Activated CD8-positive, alpha-beta memory T cell treated with anti-CD3 and anti-CD28 coated beads, Interleukin-2, amount 50 U/mL, for 24 hours (primary cell): ENCODE measurements at regions not wholly inside any gene's neighbourhood (a gene's known extent, or its start where the extent isn't known, plus 50 kb on each side); places are given as distances from the start of the nearest gene placed in this dataset.

ENCODE experiments used
- DNase-seq: peaks from one replicate; pipeline ENCODE4 v3.0.0-alpha.2; 2020; ENCODE audit errors: extremely low read depth

DNA sequence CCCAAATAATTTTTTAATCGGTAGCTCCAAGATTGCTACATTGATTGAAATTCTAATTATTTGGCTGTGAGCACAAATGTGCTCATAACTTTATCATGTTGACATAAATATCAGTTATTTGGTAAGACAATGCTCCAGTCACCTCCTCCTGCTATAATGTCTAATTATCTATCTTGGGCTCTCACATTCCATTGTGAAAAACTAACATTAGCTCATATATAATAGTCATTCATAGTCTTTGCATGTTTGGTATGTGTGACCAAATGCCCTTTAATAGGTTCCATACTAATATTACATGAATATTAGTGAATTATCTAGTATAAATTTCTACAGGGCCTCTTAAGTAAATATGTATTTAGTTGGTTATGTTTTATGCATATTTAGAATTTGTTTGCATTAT lies 185.6 kb upstream of the MCHR2 start:
- no peak for DNase-seq

DNA sequence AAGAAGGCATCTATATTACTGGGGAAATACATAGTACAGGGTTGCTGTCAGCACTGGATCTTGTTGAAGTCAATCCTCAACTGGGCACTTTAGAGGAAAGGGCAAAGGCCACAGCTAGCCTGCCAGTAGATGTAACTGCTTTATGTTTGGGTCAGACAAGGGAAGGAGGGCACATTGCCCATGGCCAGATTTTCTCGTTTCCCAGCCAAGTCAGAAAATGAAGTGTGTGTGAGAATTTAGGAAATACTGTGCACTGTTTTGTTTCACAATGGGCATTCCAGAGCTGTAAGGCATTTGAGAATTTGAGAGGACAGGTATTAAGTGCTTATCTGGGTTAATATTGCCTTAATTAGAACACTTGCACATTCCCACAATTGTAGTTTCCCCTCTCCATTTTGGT lies 183.9 kb upstream of the MCHR2 start:
- DNase-seq = no peak

DNA sequence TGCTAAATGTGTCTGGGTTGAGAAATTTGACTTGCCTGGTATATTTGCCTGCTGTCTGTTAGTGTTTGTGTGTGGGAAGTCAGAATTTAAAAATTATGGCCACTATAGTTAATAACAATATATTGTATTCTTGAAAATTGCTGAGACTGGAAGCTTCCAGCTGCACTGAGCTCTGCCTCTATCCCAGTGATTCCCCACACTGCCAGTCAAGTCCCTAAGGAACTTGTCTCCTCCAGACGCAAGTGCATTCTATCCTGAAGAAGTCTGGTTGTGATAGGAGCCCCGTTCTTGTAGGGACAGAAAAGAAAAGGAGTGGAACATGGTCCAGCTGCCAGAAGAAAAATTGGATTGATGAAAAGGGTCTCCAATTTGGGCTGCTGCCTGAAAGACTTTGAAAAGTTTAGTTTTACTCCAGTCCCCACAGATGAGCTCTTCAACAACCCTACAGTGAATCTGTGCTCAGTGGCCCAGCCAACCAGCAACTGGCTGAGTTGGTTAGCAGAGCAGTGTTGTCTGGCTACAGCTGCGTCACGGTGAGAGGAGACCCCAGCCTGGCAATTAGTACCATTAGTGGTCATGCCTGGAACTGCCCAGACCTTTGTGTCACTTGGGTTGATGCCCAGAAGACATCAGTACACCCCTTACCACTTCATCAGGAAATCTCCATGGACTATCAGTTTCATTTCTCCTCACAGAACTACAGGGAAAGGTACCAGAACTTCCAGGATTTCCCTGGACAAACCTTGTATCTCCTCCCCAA lies 183.1 kb upstream of the MCHR2 start:
- DNase-seq = no peak

DNA sequence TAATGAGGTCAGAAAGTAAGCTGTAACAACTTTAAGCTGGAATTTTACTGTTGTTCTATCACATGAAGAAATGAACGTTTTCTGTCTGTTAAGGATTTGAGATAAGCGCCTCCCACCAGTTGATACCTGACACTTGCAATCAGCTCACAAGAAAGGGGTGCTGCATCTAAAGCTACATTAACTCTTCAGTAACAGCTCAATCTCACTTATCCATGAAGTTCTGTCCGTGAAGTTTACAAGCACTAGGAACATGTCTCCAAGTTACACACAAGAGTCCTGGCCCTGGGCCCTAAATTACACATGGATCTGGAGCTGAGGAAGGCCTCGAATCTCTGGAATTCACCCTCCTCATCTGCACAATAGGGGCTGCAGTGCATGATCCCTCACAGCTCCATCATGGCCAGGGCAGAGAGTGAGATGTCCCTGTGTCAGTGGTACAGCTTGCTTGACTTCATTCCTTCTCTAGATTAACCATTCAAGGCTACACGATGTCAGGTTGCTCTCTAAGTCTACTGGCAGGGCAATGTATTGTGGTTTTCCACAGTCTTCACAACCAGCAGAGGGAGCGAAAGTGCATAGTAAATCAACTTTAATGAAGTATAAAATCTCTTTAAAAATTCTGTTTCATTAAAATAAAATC lies 182.4 kb upstream of the MCHR2 start:
- DNase-seq = no peak

DNA sequence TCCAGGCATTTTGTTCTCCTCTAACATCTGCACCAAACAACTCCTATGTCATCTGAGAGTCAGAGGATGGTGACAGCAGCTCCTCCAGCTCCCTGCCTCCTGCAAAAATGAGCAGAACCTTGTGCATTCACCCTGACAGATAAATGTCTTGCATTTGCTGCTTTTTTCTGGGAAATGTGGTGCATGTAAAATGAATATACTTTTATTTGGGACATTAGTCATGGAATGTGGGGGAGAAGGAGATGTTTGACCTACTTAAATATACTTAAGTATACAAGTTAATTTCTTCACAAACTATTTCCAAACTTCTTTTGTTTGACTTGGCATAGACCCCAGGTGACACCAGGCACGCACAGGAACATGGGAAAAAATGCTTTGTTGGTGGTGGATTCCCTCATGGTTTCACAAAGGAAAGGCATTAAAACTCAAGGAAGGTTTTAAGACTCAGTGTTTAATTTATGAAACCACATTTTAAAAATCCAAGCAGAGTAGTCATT lies 181.8 kb upstream of the MCHR2 start:
- DNase-seq = no peak

DNA sequence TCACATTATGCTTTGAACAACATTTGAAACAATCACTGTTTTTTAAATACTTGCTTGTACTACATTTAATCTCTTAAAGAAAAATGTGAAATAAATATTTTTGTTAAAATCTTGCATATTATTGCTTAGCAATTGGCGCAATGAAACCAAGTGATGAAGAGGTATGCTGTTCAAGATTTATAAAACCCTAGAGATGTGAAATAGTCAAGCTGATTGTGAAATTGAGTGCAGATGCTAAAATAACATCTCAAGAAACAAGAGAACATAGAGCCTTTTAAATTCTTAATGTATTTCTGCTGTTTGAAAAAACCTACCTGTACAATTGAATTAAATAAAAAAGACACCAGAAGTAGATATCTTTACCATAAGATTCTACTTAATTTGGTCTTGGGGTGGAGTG lies 179.2 kb upstream of the MCHR2 start:
- no peak for DNase-seq

DNA sequence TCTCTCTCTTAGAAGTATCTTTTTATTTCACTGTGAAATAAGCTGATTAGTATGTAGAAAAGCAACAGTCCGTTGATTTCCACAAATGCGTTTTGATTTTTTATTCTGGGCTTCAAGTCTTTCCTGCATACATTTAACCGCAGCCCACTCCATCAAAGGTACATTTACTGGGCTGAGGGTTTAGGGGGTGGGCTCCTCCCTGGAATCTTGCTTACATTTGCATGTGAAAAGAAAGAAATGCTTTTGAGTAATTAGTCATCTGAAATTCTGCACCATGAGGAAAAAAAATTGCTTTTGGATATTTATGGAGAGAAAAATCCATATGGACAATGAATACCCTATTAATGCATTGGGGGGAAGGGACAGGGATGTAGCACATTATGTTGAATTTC lies 178.3 kb upstream of the MCHR2 start:
- no peak for DNase-seq

DNA sequence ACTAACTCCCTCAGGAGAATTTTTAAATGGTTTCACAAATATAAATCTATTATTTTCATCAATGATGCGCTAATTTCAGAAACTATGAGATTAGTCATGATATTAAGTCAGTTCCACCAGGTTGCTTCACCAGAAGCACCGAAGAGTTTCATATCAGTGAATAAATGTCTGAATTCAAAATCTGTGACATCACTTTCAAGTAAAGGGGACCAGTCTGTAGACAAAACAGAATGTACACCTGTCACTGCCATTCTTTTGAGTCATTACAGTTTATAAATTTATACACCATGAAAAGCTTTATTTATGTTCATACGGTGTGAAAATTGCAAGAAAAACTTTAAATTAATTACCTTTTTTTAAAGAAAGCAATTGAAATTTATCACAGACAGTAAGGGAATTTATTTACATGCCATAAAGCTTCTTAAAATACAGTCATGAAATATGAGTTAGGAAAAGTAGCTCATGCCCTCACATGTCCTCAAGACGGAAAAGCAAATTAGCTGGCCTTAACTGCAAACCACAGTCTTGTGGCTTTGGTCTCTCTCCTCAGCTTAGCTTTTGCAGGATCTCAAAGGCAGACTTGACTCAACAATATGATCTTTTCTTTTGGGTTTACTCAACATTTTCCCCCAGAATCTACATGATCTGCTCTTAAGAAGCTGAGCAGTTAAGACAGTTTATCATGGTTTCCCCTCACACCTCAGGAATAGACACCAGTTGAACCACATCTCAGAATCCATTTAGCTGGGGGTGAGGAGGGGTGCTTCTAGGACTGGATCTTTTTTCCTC lies 177.7 kb upstream of the MCHR2 start:
- DNase-seq = no peak

DNA sequence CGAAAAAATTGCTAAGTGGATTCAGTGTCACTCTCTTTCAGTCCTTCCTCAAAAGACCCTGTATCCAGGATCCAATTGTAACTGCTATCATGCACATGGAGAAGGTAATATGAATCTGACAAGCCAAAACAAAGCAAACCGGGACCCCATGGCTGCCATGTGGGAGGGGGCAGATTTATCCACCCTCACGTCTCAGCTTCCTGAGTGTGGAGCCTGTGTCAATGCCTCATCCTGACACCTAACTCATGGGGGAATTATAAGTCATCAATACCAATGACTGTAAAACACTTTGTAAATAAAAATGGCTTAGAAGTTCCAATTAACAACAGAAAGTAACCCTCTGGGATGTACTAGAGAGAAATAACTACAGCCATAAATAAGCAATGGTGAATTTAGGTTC lies 174.1 kb upstream of the MCHR2 start:
- DNase-seq = no peak

DNA sequence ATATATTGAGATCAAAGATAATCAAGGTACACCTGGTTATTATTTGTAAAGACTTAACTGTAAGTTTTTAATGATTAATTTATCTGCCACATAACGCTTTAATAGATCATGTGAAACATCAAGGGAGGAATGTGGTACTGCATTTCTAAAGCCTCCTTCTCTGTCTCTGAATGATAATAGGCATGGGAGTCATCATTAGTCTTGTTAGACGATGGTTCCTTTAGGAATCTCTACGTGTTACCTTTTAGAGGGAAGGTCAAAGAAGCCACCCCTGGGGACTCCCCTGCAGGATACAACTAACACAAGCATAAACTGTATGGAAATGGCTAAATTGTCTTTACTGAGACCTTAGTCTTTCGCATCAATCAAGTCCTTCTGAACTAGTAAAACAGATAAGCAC lies 173.6 kb upstream of the MCHR2 start:
- no peak for DNase-seq

DNA sequence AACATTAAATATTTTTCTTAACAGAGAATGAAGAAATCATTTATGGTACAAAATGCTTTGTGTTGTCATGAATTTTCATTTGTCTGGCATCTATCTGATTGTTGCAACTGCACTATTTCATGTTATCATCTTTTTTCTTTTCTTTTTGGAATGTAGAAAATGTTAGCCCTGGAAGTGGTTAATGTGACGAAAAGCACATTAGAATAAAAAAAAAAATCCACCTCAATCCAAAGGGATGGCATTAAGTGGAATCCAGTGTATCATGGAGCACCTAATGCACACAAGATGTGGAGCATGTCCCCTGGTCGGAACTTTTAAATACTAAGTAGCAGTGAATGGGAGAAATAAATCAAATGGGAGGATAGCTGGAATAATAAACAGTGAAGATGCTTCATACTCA lies 172.9 kb upstream of the MCHR2 start:
- DNase-seq = no peak

DNA sequence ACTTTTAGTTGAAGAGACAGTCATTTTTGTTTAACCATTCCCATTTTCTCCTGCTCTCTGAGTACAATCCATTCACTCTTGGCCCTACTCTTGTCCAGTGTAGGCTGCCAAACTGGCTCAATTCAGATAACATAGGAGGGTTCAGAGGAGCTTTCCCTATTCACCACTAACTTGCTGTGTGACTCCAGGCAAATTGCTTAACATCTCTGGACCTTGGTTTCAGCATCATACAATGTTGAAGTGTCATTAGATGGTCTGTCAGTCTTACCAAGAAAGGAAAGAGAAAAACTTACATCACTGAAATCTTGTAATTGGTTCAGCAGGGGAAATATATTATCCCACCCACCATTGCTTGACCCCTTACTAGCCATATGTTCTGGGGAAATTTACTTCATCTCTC lies 171.4 kb upstream of the MCHR2 start:
- no peak for DNase-seq

DNA sequence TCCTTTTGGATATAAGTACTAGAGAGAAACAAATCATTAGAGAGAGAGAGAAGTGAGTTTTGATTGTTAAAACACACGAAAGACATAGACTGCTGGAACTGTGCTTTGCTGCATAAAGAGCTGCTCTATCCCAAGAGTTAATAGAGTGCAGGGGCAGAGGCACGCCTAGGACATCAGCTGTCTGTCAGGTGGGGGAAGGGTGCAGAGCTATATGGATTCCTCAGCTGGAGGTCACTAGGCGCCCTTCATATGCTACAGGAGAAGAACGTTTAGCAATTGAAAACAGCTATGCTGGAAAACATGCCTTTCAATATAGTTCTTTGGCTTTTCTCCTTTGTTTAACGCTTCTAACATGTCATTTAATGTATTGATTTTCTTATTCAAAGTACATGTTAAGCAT lies 169.0 kb upstream of the MCHR2 start:
- no peak for DNase-seq

DNA sequence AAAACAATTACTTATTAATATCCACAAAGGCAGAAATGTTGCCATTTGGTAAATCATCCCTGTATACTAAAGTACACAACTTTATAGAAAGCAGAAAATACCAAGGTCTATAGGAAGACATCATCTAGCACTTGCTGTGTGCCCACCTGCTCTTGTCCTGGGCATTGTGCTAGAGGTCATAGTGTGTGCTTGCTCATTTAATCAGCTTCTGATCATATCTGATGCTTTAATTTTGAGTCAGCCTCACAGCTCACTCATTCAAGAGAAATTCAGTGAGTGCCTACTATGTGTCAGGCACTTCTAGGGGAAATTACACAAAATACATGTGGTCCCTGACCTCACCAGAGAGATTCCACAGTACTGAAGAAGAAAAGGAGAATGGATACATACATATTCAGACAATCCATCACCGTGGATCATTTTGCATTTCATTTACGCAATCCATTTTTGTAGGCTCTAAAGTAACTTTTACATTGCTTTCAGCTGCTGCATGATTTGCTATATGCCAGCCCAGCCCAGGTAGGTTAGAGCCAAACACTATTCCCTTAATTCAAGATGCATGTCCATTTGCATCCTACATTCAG lies 167.9 kb upstream of the MCHR2 start:
- DNase-seq = no peak

DNA sequence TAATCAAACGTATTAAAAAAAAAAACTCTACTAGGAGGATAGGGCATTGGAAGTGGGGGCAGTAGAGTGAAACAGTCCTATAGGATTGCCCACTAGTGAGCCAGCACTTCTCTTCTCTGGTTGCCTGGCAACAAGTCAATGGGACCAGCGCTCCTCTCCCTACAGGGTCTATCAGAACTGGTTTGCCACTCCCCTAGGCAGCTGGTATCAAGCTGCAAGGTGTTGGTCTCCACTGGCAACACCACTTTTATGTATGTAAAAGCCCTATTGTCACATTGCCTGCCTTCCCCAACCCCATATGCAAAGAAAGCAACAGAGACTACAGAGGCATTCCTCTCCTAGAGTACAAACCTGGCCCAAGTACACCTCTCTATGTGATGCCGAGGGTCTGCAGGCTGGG lies 166.9 kb upstream of the MCHR2 start:
- no peak for DNase-seq

DNA sequence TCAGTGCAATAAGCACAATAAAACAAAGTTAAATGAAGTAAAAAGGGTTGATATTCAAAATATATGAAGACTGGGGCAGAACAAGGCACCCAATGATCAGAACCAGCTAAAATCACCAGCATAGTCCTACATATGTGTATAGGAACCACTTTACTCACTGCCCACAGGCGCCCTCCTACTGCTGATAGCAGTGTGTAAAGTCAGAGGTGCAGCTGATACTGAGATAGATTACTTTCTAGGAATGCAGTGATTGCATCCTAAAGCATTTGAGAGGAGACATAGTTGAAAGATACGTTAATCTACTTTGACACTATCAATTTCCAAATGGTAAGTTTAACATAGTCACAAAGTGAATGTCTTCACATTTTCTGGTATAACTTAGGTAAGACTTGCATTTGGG lies 161.1 kb upstream of the MCHR2 start:
- DNase-seq = no peak

DNA sequence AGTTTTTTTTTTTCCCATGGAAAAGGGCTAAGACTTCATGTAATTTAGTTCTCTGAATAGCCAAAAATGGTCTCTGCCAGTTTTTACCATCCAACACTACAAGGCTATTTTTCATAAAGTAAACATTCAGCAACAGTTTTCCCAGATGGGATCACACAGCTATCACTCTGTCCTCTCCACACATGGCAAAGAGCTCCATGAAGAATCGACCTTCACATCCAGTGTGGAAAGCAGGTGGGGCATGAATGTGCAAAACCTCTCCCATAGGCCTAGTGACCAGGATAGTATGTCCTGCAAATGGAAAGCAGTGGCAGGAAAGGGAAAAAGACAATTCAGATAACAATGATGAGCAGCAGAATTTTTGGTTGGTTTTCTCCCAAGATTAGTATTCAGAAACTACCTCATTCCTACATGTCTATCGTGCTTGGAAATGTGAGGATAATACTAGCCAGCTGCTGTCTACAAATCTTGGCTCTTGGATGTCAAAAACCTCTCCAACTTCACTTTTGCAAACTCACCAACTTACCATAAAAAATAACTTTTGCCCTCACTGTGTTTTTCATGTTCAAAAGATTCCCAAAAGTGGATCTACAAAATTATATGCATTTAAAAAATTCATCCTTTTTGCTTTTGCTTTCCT lies 159.7 kb upstream of the MCHR2 start:
- no peak for DNase-seq

DNA sequence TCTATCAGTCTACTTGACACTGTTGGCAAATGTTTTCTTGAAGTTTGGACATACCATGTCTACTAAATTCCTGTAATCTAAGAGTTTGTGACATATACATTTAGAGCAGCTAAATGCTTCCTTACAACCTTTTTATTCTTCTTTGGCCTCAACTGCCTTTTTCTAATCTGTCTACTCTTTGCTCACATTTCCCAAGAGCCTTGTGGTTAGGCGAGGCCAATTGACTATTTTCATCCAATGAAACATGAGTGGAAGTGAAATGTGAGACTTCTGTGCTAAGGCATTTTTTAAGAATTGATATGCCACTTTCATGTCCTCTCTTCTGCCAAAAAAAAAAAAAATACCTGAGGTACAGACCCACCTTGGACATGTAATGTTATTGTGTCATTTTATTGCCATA lies 158.2 kb upstream of the MCHR2 start:
- no peak for DNase-seq

DNA sequence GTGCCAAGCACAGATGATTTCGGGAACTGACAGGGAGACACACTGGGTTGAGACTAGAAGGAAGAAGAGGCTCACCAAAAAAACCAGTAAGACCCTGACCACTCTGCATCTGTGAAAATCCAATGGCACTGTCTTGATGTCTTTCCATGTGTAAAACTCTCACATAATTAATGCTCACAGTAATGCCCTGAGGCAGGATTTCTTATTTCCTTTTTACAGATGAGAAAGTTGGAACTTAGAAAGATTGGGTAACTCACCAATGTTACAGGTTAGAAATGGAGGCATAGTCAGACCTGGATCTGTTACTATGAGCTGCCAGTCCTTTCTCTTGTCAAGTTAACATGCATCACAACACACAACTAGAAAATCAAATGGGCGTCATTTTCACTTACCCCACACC lies 151.0 kb upstream of the MCHR2 start:
- DNase-seq = no peak

DNA sequence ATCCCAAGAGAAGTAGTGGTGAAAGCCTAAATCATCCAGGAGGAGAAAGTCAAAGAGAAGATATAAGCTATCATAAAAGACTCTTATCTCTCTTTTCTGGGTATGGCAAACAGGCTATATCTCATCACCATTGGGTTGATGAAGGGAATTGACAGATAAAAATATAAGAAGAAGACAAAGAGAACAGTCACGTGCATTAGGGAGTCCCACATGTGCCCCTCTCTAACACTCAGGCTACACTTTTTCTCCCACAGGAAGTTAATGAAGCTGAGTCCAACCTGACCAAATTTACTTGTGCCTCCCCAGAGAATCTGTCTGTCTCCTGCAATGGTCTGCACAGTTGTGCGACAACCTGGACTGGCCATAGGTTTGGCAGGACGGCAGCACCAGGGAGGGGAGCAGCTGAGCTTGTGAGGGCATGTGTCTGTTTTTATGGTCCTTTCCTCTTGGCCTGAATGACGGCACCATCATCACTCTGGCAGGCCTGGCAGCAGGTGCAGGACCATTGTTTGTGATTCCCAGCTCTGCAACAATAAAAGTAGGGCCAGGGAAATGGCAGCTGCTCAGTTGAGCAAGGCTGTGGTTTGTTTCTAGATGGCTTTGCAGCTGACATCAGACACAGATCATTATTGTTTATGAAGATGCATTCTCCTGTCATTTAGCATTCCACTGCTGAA lies 144.5 kb upstream of the MCHR2 start:
- no peak for DNase-seq

DNA sequence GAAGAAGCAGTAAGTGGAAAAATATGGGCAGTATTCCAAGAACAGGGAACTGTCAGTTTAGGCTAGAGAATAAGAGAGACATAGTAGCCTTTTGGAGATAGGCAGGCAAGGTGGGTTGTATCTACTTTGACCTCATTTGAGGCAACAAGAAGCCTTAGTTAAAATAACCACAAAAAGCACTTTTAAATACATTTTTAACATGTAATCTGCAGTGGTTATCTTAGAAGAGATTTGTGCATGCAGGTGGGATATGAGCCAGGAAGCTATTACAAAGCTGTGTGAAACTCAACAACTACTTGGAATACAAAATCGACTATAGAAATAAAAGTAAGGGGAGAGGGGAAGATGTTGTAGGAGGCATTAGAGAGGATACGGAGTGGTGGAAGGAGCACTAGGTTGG lies 143.7 kb upstream of the MCHR2 start:
- no peak for DNase-seq
